Naive B cell (primary cell): ENCODE measurements at regions not wholly inside any gene's neighbourhood (a gene's known extent, or its start where the extent isn't known, plus 50 kb on each side); places are given as distances from the start of the nearest gene placed in this dataset.

Experiments used
- ATAC-seq, 2 donors: fragments of 150-1000 bp; cut with Tn5 transposase; 2 replicates each; pipeline ENCODE4 v1.10.0; 2021; ENCODE audit warnings: low read depth in 2 of 2, mild to moderate bottlenecking in 2 of 2, moderate library complexity in 2 of 2
- DNase-seq: peaks from one replicate; pipeline ENCODE4 v3.0.0; 2022
- H3K27ac Mint-ChIP-seq, 6 donors: one replicate each; pipeline ENCODE4 v1.8.0; 2020 to 2022; ENCODE audit warnings: mild to moderate bottlenecking in 6 of 6, mixed read lengths in 6 of 6, moderate library complexity in 5 of 6, inconsistent platforms in 2 of 6
- H3K27me3 Mint-ChIP-seq, 3 donors: one replicate each; pipeline ENCODE4 v1.8.0; 2021 to 2022; ENCODE audit warnings: mixed read lengths in 3 of 3, mild to moderate bottlenecking in 1 of 3
- H3K36me3 Mint-ChIP-seq, 2 donors: one replicate each; pipeline ENCODE4 v1.8.0; 2020 to 2022; ENCODE audit warnings: mixed read lengths in 2 of 2, inconsistent platforms in 1 of 2, mild to moderate bottlenecking in 1 of 2
- H3K4me1 Mint-ChIP-seq, 3 donors: one replicate each; pipeline ENCODE4 v1.8.0; 2020 to 2022; ENCODE audit warnings: mixed read lengths in 3 of 3, inconsistent platforms in 1 of 3, mild to moderate bottlenecking in 1 of 3, moderate library complexity in 1 of 3
- H3K4me3 Mint-ChIP-seq, 8 donors: one replicate each; pipeline ENCODE4 v1.8.0; 2020 to 2022; ENCODE audit warnings: mild to moderate bottlenecking in 8 of 8, mixed read lengths in 8 of 8, moderate library complexity in 8 of 8, inconsistent platforms in 2 of 8
- H3K9me3 Mint-ChIP-seq, 7 donors: one replicate each; pipeline ENCODE4 v1.8.0; 2020 to 2022; ENCODE audit warnings: mixed read lengths in 7 of 7, mild to moderate bottlenecking in 5 of 7, inconsistent platforms in 2 of 7, moderate library complexity in 1 of 7

- no peaks in the 10 kb centered on the region for H3K36me3 Mint-ChIP-seq
- H3K9me3 Mint-ChIP-seq, result peaks cover 0 to 2% (median 0%) of the 10 kb centered on the region in 7 donors
- H3K27me3 Mint-ChIP-seq, result no peaks in the 10 kb centered on the region
- ATAC-seq, result no peak
- no peaks in the 10 kb centered on the region for H3K4me1 Mint-ChIP-seq
- DNase-seq, result no peak
- H3K27ac Mint-ChIP-seq, result no peak overlapping the region
- H3K4me3 Mint-ChIP-seq, result no peak overlapping the region
Measured at GRCh38 chr4:137263206-137263605, 269.1 kb downstream of the PCDH18 start.

GRCh38 chr4:137253949-137254348 is 278.3 kb downstream of the PCDH18 start:
- H3K4me3 Mint-ChIP-seq, result no peak overlapping the region
- H3K36me3 Mint-ChIP-seq, result no peaks in the 10 kb centered on the region
- H3K27ac Mint-ChIP-seq, result no peak overlapping the region
- DNase-seq, result no peak
- no peak for ATAC-seq
- no peaks in the 10 kb centered on the region for H3K4me1 Mint-ChIP-seq
- no peaks in the 10 kb centered on the region for H3K27me3 Mint-ChIP-seq
- peaks cover 0 to 7% (median 0%) of the 10 kb centered on the region in 7 donors for H3K9me3 Mint-ChIP-seq

GRCh38 chr4:137249112-137249511 is 283.2 kb downstream of the PCDH18 start:
- no peaks in the 10 kb centered on the region for H3K27me3 Mint-ChIP-seq
- no peaks in the 10 kb centered on the region for H3K4me1 Mint-ChIP-seq
- H3K4me3 Mint-ChIP-seq, result no peak overlapping the region

GRCh38 chr4:137238456-137239162 is 293.7 kb downstream of the PCDH18 start:
- no peak overlapping the region for H3K27ac Mint-ChIP-seq
- H3K27me3 Mint-ChIP-seq, result no peaks in the 10 kb centered on the region
- H3K4me1 Mint-ChIP-seq, result no peaks in the 10 kb centered on the region
- H3K4me3 Mint-ChIP-seq, result no peak overlapping the region
- no peak for ATAC-seq
- no peaks in the 10 kb centered on the region for H3K36me3 Mint-ChIP-seq
- peaks cover 0 to 12% (median 3%) of the 10 kb centered on the region in 7 donors for H3K9me3 Mint-ChIP-seq
- DNase-seq, result no peak

More at GRCh38 chr4:137249112-137249511, 283.2 kb downstream of the PCDH18 start:
- H3K36me3 Mint-ChIP-seq, result no peaks in the 10 kb centered on the region
- no peak overlapping the region for H3K27ac Mint-ChIP-seq
- H3K9me3 Mint-ChIP-seq, result peaks cover 0 to 2% (median 0%) of the 10 kb centered on the region in 7 donors
- DNase-seq, result no peak
- no peak for ATAC-seq

- no peaks in the 10 kb centered on the region for H3K27me3 Mint-ChIP-seq
- H3K4me1 Mint-ChIP-seq, result no peaks in the 10 kb centered on the region
- no peaks in the 10 kb centered on the region for H3K36me3 Mint-ChIP-seq
- peaks cover 0 to 13% (median 3%) of the 10 kb centered on the region in 7 donors for H3K9me3 Mint-ChIP-seq
- no peak for DNase-seq
- H3K27ac Mint-ChIP-seq, result no peak overlapping the region
- no peak overlapping the region for H3K4me3 Mint-ChIP-seq
- no peak for ATAC-seq
Measured at GRCh38 chr4:137226900-137227299, 305.4 kb downstream of the PCDH18 start.

GRCh38 chr4:137226221-137226620 is 306.1 kb downstream of the PCDH18 start:
- no peaks in the 10 kb centered on the region for H3K27me3 Mint-ChIP-seq
- no peak overlapping the region for H3K4me3 Mint-ChIP-seq
- H3K9me3 Mint-ChIP-seq, result peaks cover 0 to 15% (median 3%) of the 10 kb centered on the region in 7 donors
- no peaks in the 10 kb centered on the region for H3K4me1 Mint-ChIP-seq
- H3K27ac Mint-ChIP-seq, result no peak overlapping the region
- no peak for ATAC-seq
- DNase-seq, result no peak
- H3K36me3 Mint-ChIP-seq, result no peaks in the 10 kb centered on the region

GRCh38 chr4:137213372-137214173 is 318.7 kb downstream of the PCDH18 start:
- H3K4me1 Mint-ChIP-seq, result no peaks in the 10 kb centered on the region

GRCh38 chr4:137212601-137213000 is 319.7 kb downstream of the PCDH18 start:
- ATAC-seq (no peak), DNase-seq (no peak)
- Mint-ChIP-seq H3K4me3 (no peak overlapping the region), H3K27ac (no peak overlapping the region), H3K36me3 (no peaks in the 10 kb centered on the region), H3K4me1 (no peaks in the 10 kb centered on the region), H3K27me3 (no peaks in the 10 kb centered on the region), H3K9me3 (peaks cover 0 to 3% (median 0%) of the 10 kb centered on the region in 7 donors)

More at GRCh38 chr4:137213372-137214173, 318.7 kb downstream of the PCDH18 start:
- ATAC-seq, result no peak
- Mint-ChIP-seq H3K27ac (no peak overlapping the region), H3K36me3 (no peaks in the 10 kb centered on the region), H3K27me3 (no peaks in the 10 kb centered on the region), H3K9me3 (peaks cover 0 to 3% (median 0%) of the 10 kb centered on the region in 7 donors), H3K4me3 (no peak overlapping the region)
- no peak for DNase-seq

GRCh38 chr4:137209240-137209639 is 323.1 kb downstream of the PCDH18 start:
- no peak overlapping the region for H3K4me3 Mint-ChIP-seq
- DNase-seq (no peak), ATAC-seq (no peak)
- H3K9me3 Mint-ChIP-seq, result peaks cover 0 to 3% (median 0%) of the 10 kb centered on the region in 7 donors
- no peak overlapping the region for H3K27ac Mint-ChIP-seq
- H3K4me1 Mint-ChIP-seq, result no peaks in the 10 kb centered on the region
- no peaks in the 10 kb centered on the region for H3K27me3 Mint-ChIP-seq
- H3K36me3 Mint-ChIP-seq, result no peaks in the 10 kb centered on the region

GRCh38 chr4:137206781-137207180 is 325.5 kb downstream of the PCDH18 start:
- H3K36me3 Mint-ChIP-seq, result no peaks in the 10 kb centered on the region
- no peaks in the 10 kb centered on the region for H3K27me3 Mint-ChIP-seq
- DNase-seq (no peak), ATAC-seq (no peak)
- no peak overlapping the region for H3K4me3 Mint-ChIP-seq
- H3K9me3 Mint-ChIP-seq, result no peaks in the 10 kb centered on the region
- H3K4me1 Mint-ChIP-seq, result no peaks in the 10 kb centered on the region
- no peak overlapping the region for H3K27ac Mint-ChIP-seq

GRCh38 chr4:137203601-137204000 is 328.7 kb downstream of the PCDH18 start:
- H3K27me3 Mint-ChIP-seq, result no peaks in the 10 kb centered on the region
- H3K27ac Mint-ChIP-seq, result no peak overlapping the region
- DNase-seq (no peak), ATAC-seq (no peak)
- H3K36me3 Mint-ChIP-seq, result no peaks in the 10 kb centered on the region
- peaks cover 0 to 2% (median 0%) of the 10 kb centered on the region in 7 donors for H3K9me3 Mint-ChIP-seq
- no peak overlapping the region for H3K4me3 Mint-ChIP-seq
- no peaks in the 10 kb centered on the region for H3K4me1 Mint-ChIP-seq

GRCh38 chr4:137200322-137200721 is 332.0 kb downstream of the PCDH18 start:
- H3K27ac Mint-ChIP-seq, result no peak overlapping the region
- no peaks in the 10 kb centered on the region for H3K36me3 Mint-ChIP-seq
- DNase-seq, result no peak
- peaks cover 0 to 3% (median 0%) of the 10 kb centered on the region in 7 donors for H3K9me3 Mint-ChIP-seq
- no peaks in the 10 kb centered on the region for H3K4me1 Mint-ChIP-seq
- H3K4me3 Mint-ChIP-seq, result no peak overlapping the region
- H3K27me3 Mint-ChIP-seq, result no peaks in the 10 kb centered on the region
- ATAC-seq, result no peak

- H3K27me3 Mint-ChIP-seq, result no peaks in the 10 kb centered on the region
- peaks cover 0 to 3% (median 0%) of the 10 kb centered on the region in 7 donors for H3K9me3 Mint-ChIP-seq
- H3K4me3 Mint-ChIP-seq, result no peak overlapping the region
- H3K27ac Mint-ChIP-seq, result no peak overlapping the region
- DNase-seq (no peak), ATAC-seq (no peak)
- H3K36me3 Mint-ChIP-seq, result no peaks in the 10 kb centered on the region
- H3K4me1 Mint-ChIP-seq, result no peaks in the 10 kb centered on the region
Measured at GRCh38 chr4:137198791-137199190, 333.5 kb downstream of the PCDH18 start.

- Mint-ChIP-seq H3K36me3 (no peaks in the 10 kb centered on the region), H3K27me3 (no peaks in the 10 kb centered on the region), H3K9me3 (peaks cover 0 to 6% (median 2%) of the 10 kb centered on the region in 7 donors), H3K4me3 (no peak overlapping the region), H3K4me1 (no peaks in the 10 kb centered on the region), H3K27ac (no peak overlapping the region)
- DNase-seq, result no peak
- no peak for ATAC-seq
Measured at GRCh38 chr4:137194670-137195069, 337.6 kb downstream of the PCDH18 start.
